K562 (cell line): ENCODE measurements at regions not wholly inside any gene's neighbourhood (a gene's known extent, or its start where the extent isn't known, plus 50 kb on each side); places are given as distances from the start of the nearest gene placed in this dataset.

ENCODE experiments used
- ATAC-seq: fragments of 200-7000 bp; cut with Tn5 transposase; 3 replicates; pipeline ENCODE4 v1.9.1; 2020; ENCODE audit warnings: moderate library complexity
- BruUV-seq: library from RNA; stranded (reverse); fragments of 400-500 nt; replicated peaks from 2 replicates; lab custom pipeline; 2021; lab: Mats Ljungman, UMichigan
- CTCF ChIA-PET: fragments of 300-600 bp; formaldehyde crosslinking; extraction: SDS; loops from one replicate; lab custom pipeline; 2021; ENCODE audit warnings: low intra/inter-chr PET ratio; lab: Yijun Ruan, JAX
- POLR2A ChIA-PET: fragments of 300-600, 350-650 bp; sonication (Branson Sonifier 250); formaldehyde crosslinking; extraction: SDS; loops from one replicate; lab custom pipeline; 2021; ENCODE audit warnings: antibody characterized with exemption, inconsistent platforms; lab: Yijun Ruan, JAX
- DNase-seq, 4 experiments: peaks; one replicate each; pipeline versions ENCODE4 v3.0.0 to v3.0.0-alpha.2; 2011 to 2018; ENCODE audit warnings: low spot score in 3 of 4, mixed read lengths in 3 of 4; ENCODE audit errors: extremely low read depth in 1 of 4
- FAIRE-seq: peaks from 2 replicates; lab custom pipeline; 2011; peaks lifted over from hg19 to GRCh38; lab: Jason Lieb, UNC
- H2AFZ ChIP-seq: 2 replicates; pipeline ENCODE4 v1.6.0; 2011; ENCODE audit warnings: low read depth, low read length, control low read depth, inconsistent platforms
- H3K27ac ChIP-seq: fragments of 200-600 bp; 3 replicates; pipeline ENCODE4 v1.8.0; 2011; ENCODE audit warnings: low read depth, mild to moderate bottlenecking, control low read depth, inconsistent platforms, low read length, moderate library complexity, mixed read lengths; ENCODE audit errors: extremely low read depth
- H3K27me3 ChIP-seq, 2 experiments: fragments of 300-600 bp in 1 of 2; 2 replicates in 1 of 2; 3 replicates in 1 of 2; pipeline versions ENCODE4 v1.6.0 to v1.8.0; 2011; ENCODE audit warnings: inconsistent platforms in 2 of 2, low read length in 2 of 2, mild to moderate bottlenecking in 1 of 2, mixed read lengths in 1 of 2, moderate library complexity in 1 of 2; ENCODE audit not compliant: control insufficient read depth in 2 of 2, insufficient read depth in 2 of 2
- H3K36me3 ChIP-seq: fragments of 300-600 bp; 3 replicates; pipeline ENCODE4 v1.8.0; 2011; ENCODE audit warnings: mild to moderate bottlenecking, low read length, inconsistent platforms; ENCODE audit not compliant: control insufficient read depth, insufficient read depth
- H3K4me1 ChIP-seq, 2 experiments: fragments of 200-600 bp in 1 of 2; replicated peaks in 1 of 2; 2 replicates in 1 of 2; 3 replicates in 1 of 2; pipeline versions ENCODE4 v1.5.1 to v1.8.0; 2011; ENCODE audit warnings: inconsistent platforms in 2 of 2, low read length in 2 of 2, mild to moderate bottlenecking in 1 of 2, mixed read lengths in 1 of 2, moderate library complexity in 1 of 2; ENCODE audit not compliant: control insufficient read depth in 2 of 2, insufficient read depth in 2 of 2
- H3K4me2 ChIP-seq: 2 replicates; pipeline ENCODE4 v1.6.1; 2011; ENCODE audit warnings: low read length, control low read depth, inconsistent platforms, mixed read lengths; ENCODE audit not compliant: insufficient read depth
- H3K4me3 ChIP-seq: fragments of 200-600 bp; sonication (generic), shearing (Covaris generic); 2 replicates; pipeline ENCODE4 v1.5.1; 2016; ENCODE audit warnings: control low read depth, inconsistent platforms
- H3K79me2 ChIP-seq: fragments of 200-600 bp; 3 replicates; pipeline ENCODE4 v1.8.0; 2011; ENCODE audit warnings: low read length, inconsistent platforms; ENCODE audit not compliant: control insufficient read depth, insufficient read depth
- H3K9ac ChIP-seq, 2 experiments: 2 replicates each; pipeline versions ENCODE4 v1.6.0 to v1.6.1; 2011; ENCODE audit warnings: low read depth in 2 of 2, low read length in 2 of 2, control low read depth in 1 of 2, inconsistent platforms in 1 of 2, mild to moderate bottlenecking in 1 of 2, mixed read lengths in 1 of 2; ENCODE audit not compliant: insufficient read depth in 1 of 2
- H3K9me1 ChIP-seq: one replicate; pipeline ENCODE4 v1.6.0; 2011; ENCODE audit warnings: inconsistent platforms, mild to moderate bottlenecking, low read length, moderate library complexity; ENCODE audit not compliant: control insufficient read depth, insufficient read depth
- H3K9me3 ChIP-seq: replicated peaks from 2 replicates; pipeline ENCODE4 v1.5.1; 2011; ENCODE audit warnings: low read depth, low read length, inconsistent platforms; ENCODE audit not compliant: control insufficient read depth, insufficient read depth
- H4K20me1 ChIP-seq: replicated peaks from 2 replicates; pipeline ENCODE4 v1.6.1; 2011; ENCODE audit warnings: low read length, inconsistent platforms, mixed read lengths; ENCODE audit not compliant: control insufficient read depth, insufficient read depth
- ASH1L ChIP-seq: fragments of 450-650 bp; IDR thresholded peaks from 2 replicates; pipeline ENCODE4 v1.6.1; 2018; ENCODE audit warnings: borderline replicate concordance, mild to moderate bottlenecking, low read depth; ENCODE audit not compliant: partially characterized antibody
- CEBPB ChIP-seq: fragments of 450-650 bp; IDR thresholded peaks from 2 replicates; pipeline ENCODE4 v1.6.1; 2016; ENCODE audit warnings: missing genetic modification characterization, missing compliant biosample characterization
- NFATC3 ChIP-seq: fragments of 450-650 bp; IDR thresholded peaks from 2 replicates; pipeline ENCODE4 v1.6.1; 2017; ENCODE audit warnings: mild to moderate bottlenecking
- NR2C1 ChIP-seq, 2 experiments: fragments of 450-650 bp; IDR thresholded peaks; 2 replicates each; pipeline ENCODE4 v1.6.1; 2017; ENCODE audit warnings: mild to moderate bottlenecking in 2 of 2, antibody characterized with exemption in 1 of 2, inconsistent platforms in 1 of 2, missing compliant biosample characterization in 1 of 2, missing genetic modification characterization in 1 of 2
- POLR2B ChIP-seq: fragments of 450-650 bp; IDR thresholded peaks from 2 replicates; pipeline ENCODE4 v1.6.1; 2018; ENCODE audit warnings: low read depth; ENCODE audit not compliant: partially characterized antibody
- POLR3A ChIP-seq: IDR thresholded peaks from 2 replicates; pipeline ENCODE4 v1.6.1; 2011; ENCODE audit warnings: borderline replicate concordance, mild to moderate bottlenecking, moderate library complexity; ENCODE audit not compliant: insufficient read length, insufficient read depth; ENCODE audit errors: extremely low read depth
- RBM39 ChIP-seq: fragments of 200-400 bp; formaldehyde crosslinking; optimal IDR thresholded peaks from 2 replicates; pipeline ENCODE3; 2018; ENCODE audit warnings: low read depth, low read length
- ZBTB49 ChIP-seq: sonication (generic); formaldehyde crosslinking; IDR thresholded peaks from 2 replicates; pipeline ENCODE4 v1.8.0; 2022; ENCODE audit warnings: missing genetic modification reagents, mild to moderate bottlenecking, borderline replicate concordance
- ZBTB7A ChIP-seq: IDR thresholded peaks from 2 replicates; pipeline ENCODE4 v1.6.1; 2011; ENCODE audit warnings: low read depth, mild to moderate bottlenecking, low read length, moderate library complexity, borderline replicate concordance; ENCODE audit not compliant: control insufficient read depth
- ZHX1 ChIP-seq: fragments of 150-350 bp; conservative IDR thresholded peaks from 2 replicates; pipeline ENCODE4 v1.6.1; 2014; ENCODE audit warnings: low read length
- ZKSCAN8 ChIP-seq: fragments of 200-800 bp; sonication (Bioruptor generic); IDR thresholded peaks from 2 replicates; pipeline ENCODE4 v1.6.1; 2016; ENCODE audit warnings: missing genetic modification characterization, missing compliant biosample characterization
- ZNF239 ChIP-seq: fragments of 250-450 bp; sonication (Bioruptor Pico); IDR thresholded peaks from 2 replicates; pipeline ENCODE4 v1.4.0; 2020; ENCODE audit warnings: mild to moderate bottlenecking
- ZNF280A ChIP-seq: fragments of 450-650 bp; IDR thresholded peaks from 2 replicates; pipeline ENCODE4 v1.6.1; 2018; ENCODE audit warnings: mild to moderate bottlenecking, low read depth; ENCODE audit not compliant: partially characterized antibody
- ZNF764 ChIP-seq: fragments of 250-450 bp; sonication (Bioruptor Pico); IDR thresholded peaks from 2 replicates; pipeline ENCODE4 v1.4.0; 2020; ENCODE audit warnings: low read depth, mild to moderate bottlenecking, moderate library complexity
- WGBS: fragments of 100-300 bp; shearing (Covaris generic); methylation state at CpG from one replicate; pipeline ENCODE4 v1.1.6; 2016; ENCODE audit warnings: low coverage, mixed read lengths; ENCODE audit not compliant: insufficient coverage; ENCODE audit errors: missing lambda C conversion rate; 5-methylcytosine and 5-hydroxymethylcytosine counted together
- in situ Hi-C: fragments of 300-500 bp; cut with MboI; formaldehyde crosslinking; loops from 4 replicates; pipeline ENCODE4 v1.15.0; 2018; ENCODE audit warnings: inconsistent platforms, mixed read lengths
- intact Hi-C: fragments of 100-400 bp; cut with micrococcal nuclease; formaldehyde crosslinking; loops from 2 replicates; pipeline ENCODE4 v1.14.2; 2022

GRCh38 chr15:31871166-31871886, 159.0 kb upstream of the CHRNA7 start (continued):
- no peak for TF ChIP-seq POLR3A
- TF ChIP-seq, all 486 proteins: peak for 5

GRCh38 chr15:31871887-31872281, 158.4 kb upstream of the CHRNA7 start:
- WGBS = 23% methylated on average over 6 of the region's 6 CpGs
- ChIA-PET POLR2A (no interaction called here), CTCF (no interaction called here)
- Histone ChIP-seq H4K20me1 (no peaks in the 10 kb centered on the region), H3K9ac (no peak overlapping the region), H3K4me3 (no peak overlapping the region), H3K27ac (no peak overlapping the region), H3K36me3 (no peaks in the 10 kb centered on the region), H3K9me1 (no peaks in the 10 kb centered on the region), H3K9me3 (no peaks in the 10 kb centered on the region), H3K4me2 (no peak overlapping the region), H3K4me1 (peaks cover 0 to 8% of the 10 kb centered on the region in 2 experiments; a peak in 2 of 5 replicates), H3K79me2 (no peaks in the 10 kb centered on the region), H3K27me3 (no peaks in the 10 kb centered on the region), H2AFZ (no peak overlapping the region)
- BruUV-seq = no TSS peak
- ATAC-seq (no peak), DNase-seq (no peak), FAIRE-seq (no peak)
- intact Hi-C loops (no loop called here), in situ Hi-C loops (no loop called here)
- TF ChIP-seq CEBPB (tag) (peak; percentile 53; the same call in 1 of the 2 replicates), ZNF239 (no peak), ZBTB49 (CRISPR knock-in tag) (no peak), RBM39 (no peak), ZNF280A (no peak), ZBTB7A (no peak), ZHX1 (no peak), NR2C1 (IDR thresholded peaks at IDR 0.05) (no peak), NR2C1 (tag; IDR thresholded peaks at IDR 0.05) (no peak), ASH1L (no peak), NFATC3 (no peak), ZNF764 (CRISPR knock-in tag) (no peak), POLR2B (no peak), ZKSCAN8 (CRISPR knock-in tag) (no peak)
